Neuron (in vitro differentiated cells): ENCODE measurements at regions not wholly inside any gene's neighbourhood (a gene's known extent, or its start where the extent isn't known, plus 50 kb on each side); places are given as distances from the start of the nearest gene placed in this dataset.

Source experiments
- H2AFZ ChIP-seq: one replicate; pipeline ENCODE4 v1.6.1; 2013; ENCODE audit warnings: low read depth, mild to moderate bottlenecking, inconsistent platforms, low read length, moderate library complexity
- H3K27me3 ChIP-seq: one replicate; pipeline ENCODE4 v1.6.1; 2013; ENCODE audit warnings: low read length; ENCODE audit not compliant: insufficient read depth
- H3K36me3 ChIP-seq: one replicate; pipeline ENCODE4 v1.6.1; 2013; ENCODE audit warnings: low read length; ENCODE audit not compliant: insufficient read depth
- H3K4me1 ChIP-seq: one replicate; pipeline ENCODE4 v1.6.1; 2013; ENCODE audit warnings: low read length; ENCODE audit not compliant: insufficient read depth
- H3K4me3 ChIP-seq: 2 replicates; pipeline ENCODE4 v1.5.1; 2013; ENCODE audit warnings: mild to moderate bottlenecking, low read length, moderate library complexity
- H3K9me3 ChIP-seq: one replicate; pipeline ENCODE4 v1.6.1; 2013; ENCODE audit warnings: low read length

DNA sequence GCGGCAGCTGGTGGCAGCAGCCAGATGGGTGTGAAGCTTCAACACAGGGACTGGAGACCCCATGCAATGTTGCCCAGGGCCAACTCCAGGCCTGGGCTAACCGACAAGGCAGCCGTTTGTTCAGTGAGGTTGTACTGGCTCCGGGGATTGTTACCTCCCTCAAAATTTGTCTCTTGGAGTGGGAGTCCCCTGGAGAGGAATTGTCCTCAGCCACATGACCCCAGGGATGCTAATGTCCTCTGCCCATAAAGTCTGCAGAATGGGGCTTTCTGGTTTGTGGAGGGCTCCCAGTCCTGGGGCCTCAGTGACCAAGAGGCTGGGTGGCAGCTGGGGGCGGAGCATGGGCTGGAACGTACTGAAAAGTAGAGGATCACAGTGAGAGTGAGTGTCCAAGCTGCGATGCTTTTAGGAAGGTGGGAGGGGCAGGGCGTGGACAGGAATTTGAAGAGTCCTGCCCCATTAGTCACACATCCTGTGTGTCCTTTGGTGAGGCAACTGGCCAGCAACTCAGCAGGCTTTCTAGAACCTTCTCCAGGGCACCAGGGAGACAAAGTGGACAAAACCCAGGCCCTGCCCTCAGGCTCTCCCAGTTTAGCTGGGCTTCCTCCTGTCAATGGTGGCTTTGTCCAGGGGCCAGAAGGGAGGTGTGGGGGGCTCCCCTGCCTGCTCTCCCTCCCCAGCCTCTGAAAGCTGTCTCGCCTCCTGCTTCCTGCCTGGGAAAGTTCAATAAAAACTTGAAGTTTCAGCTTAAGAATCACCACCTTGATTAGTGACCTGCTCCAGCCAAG lies 114.0 kb downstream of the NSG2 start:
- Histone ChIP-seq H3K4me3 (no peak overlapping the region), H3K4me1 (no peaks in the 10 kb centered on the region), H2AFZ (no peak overlapping the region), H3K9me3 (no peaks in the 10 kb centered on the region), H3K27me3 (no peaks in the 10 kb centered on the region), H3K36me3 (no peaks in the 10 kb centered on the region)

DNA sequence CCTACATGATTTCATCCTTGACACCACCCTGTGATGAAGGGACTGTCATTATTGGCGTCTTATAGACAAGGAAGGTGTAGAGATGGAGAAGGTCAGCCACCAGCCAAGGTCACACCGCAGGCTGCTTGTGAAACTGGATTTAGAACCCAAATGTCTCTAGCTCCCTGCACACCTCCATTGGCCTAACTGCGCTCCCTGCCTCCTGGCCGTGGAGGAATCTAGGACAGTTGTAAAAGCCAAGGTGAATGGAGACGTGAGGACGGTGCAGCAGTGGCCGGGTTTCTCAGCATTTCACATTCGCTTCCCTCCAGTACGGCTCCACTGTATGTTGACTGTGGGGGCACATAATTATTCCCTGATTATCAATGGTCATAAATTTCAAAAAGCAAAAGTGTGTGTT lies 119.9 kb downstream of the NSG2 start:
- no peaks in the 10 kb centered on the region for H3K4me1 ChIP-seq
- H3K9me3 ChIP-seq, result no peaks in the 10 kb centered on the region
- no peak overlapping the region for H3K4me3 ChIP-seq
- no peaks in the 10 kb centered on the region for H3K36me3 ChIP-seq
- H2AFZ ChIP-seq, result no peak overlapping the region
- no peaks in the 10 kb centered on the region for H3K27me3 ChIP-seq

DNA sequence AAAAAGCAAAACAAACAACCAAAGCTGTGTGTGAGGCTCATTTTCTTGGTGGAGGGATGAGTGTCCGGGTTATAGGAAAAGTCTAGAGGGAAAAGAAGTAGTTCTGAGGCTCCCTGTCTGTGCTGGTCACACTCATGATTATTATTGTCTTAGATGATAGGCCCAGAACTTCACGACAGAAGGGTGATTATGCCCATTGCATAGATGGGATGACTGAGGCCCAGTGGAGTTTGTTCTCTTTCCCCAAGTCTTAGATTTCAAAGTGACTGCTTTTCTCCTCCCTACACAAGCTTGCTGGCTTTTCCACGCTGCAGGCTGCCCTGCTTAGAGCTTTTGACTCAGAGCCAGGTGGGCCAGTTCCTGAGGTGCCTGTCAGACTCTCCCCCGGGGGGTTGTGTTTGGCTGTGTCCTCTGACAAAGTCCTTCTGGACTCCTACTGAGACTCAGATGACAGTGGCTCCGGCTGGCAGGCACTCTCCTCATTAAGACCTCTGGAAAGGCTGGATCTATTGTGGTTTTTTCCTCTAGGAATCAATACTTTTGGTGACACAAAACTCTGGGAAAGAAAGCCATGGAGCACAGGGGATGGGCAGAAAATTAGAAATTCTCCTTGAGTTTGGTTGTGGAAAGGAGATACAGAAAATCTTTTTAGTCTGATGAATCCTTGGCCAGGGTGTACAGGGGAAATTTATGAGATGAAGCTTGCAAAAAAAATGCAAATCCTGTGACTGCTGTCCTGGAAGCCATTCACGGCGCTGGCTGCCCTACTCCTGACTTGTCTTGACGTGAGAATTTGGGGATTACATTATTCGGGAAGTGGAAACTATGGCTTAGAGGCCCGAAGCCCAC lies 120.9 kb downstream of the NSG2 start:
- no peaks in the 10 kb centered on the region for H3K27me3 ChIP-seq
- no peak overlapping the region for H2AFZ ChIP-seq
- H3K9me3 ChIP-seq, result no peaks in the 10 kb centered on the region
- no peak overlapping the region for H3K4me3 ChIP-seq
- H3K36me3 ChIP-seq, result no peaks in the 10 kb centered on the region
- peaks cover 4% of the 10 kb centered on the region for H3K4me1 ChIP-seq

DNA sequence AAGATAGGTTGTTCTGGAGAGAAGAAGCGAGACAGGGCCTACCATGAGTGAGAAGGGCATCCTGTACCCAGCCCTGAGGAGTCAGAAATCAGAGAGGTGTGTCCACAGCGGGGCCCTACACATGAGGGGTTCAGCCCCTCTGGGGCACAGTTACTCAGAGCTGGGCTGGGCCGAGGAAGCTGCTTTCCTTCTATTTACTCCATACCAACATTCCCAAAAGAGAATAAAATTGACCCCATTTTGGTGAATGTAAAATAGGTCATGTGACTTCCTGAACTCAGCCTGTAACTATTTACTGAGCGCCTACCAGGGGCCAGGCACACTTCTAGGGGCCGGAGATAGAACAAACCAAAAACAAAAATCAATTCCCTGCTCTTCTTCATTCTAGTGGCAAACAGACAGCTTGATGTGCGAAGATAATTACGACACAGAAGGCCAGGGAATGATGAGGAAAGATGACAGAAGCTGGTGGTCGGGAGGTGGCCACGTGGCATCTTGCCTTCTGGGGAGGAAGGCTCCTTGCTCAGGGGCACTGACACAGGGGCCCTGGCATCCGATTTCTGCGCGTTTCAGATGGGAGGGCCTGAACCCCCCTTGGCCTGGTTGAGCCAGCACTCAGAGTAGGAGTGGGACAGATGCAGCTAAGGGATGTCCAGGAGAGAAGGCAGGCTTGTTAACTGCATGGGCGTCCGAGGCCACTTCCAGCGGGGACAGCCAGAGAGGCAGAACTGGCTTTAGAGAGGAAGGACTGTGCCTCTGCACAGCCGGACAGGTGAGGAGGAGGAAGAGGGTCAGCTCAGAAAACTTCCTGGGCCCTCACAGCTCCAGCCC lies 121.8 kb downstream of the NSG2 start:
- no peak overlapping the region for H3K4me3 ChIP-seq
- no peaks in the 10 kb centered on the region for H3K36me3 ChIP-seq
- H3K4me1 ChIP-seq, result peaks cover 12% of the 10 kb centered on the region
- no peaks in the 10 kb centered on the region for H3K9me3 ChIP-seq
- no peak overlapping the region for H2AFZ ChIP-seq
- no peaks in the 10 kb centered on the region for H3K27me3 ChIP-seq

DNA sequence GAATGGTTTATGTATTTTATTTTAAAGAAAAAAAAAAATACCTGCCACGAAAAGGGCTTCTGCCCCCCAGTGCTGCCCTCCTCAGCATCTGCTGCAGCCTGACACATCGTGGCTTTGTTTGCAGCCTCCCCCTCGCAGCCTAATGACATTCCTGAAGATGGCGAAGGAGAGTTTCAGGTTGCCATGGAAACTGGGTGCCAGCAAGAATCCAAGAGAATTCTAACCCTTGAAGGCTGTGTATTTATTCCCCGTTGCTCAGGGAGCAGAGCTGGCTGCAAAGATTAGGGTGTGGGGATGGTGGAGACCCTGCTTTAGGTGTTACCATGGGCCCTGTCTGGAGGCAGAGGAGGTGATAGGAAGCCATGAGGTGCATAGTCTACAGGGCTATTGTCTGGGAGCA lies 126.6 kb downstream of the NSG2 start:
- peaks cover 18% of the 10 kb centered on the region for H3K4me1 ChIP-seq
- H3K9me3 ChIP-seq, result no peaks in the 10 kb centered on the region
- H3K27me3 ChIP-seq, result no peaks in the 10 kb centered on the region
- no peak overlapping the region for H3K4me3 ChIP-seq
- no peaks in the 10 kb centered on the region for H3K36me3 ChIP-seq
- H2AFZ ChIP-seq, result no peak overlapping the region

DNA sequence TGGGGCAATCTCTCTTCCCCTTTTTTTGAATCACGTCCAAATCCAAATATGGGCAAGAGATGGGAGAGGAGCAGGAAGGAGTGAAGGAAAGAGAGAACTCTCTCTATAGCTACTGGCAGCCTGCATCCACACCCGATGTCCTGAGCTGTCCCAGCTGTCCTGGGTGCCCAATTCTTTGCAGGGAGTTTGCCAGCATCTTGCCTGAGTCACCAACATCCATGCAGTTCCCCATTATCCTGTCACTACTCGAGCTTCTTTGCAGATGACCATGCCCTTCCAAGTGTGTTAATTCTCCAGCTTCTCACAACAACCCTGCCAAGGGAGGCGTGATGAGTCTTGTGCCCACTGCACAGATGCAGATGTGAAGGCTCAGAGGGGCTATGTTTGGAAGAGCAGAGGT lies 127.1 kb downstream of the NSG2 start:
- Histone ChIP-seq H2AFZ (no peak overlapping the region), H3K27me3 (no peaks in the 10 kb centered on the region), H3K4me1 (peaks cover 18% of the 10 kb centered on the region), H3K9me3 (no peaks in the 10 kb centered on the region), H3K36me3 (no peaks in the 10 kb centered on the region), H3K4me3 (no peak overlapping the region)

DNA sequence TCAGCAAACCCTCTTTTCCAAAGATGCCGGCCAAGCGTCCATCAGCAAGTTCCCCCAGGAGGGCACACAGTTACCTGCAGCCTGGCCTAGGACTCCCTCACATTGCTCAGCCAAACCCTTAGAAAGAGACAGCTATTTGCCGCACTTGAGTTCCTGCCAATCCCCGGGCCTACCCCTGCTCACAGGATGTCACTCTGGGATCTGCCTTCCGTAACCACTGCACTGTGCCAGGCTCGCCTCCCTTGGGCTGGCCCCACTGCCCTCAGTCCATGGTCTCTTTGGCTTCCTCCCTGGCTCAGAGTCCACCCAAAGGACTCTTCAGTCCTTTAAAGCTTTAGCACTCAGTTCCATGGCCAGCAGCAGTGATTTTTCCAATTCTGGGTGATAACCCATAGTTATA lies 128.3 kb downstream of the NSG2 start:
- no peaks in the 10 kb centered on the region for H3K27me3 ChIP-seq
- H3K4me1 ChIP-seq, result peaks cover 18% of the 10 kb centered on the region
- no peak overlapping the region for H2AFZ ChIP-seq
- H3K36me3 ChIP-seq, result no peaks in the 10 kb centered on the region
- H3K9me3 ChIP-seq, result no peaks in the 10 kb centered on the region
- H3K4me3 ChIP-seq, result no peak overlapping the region

DNA sequence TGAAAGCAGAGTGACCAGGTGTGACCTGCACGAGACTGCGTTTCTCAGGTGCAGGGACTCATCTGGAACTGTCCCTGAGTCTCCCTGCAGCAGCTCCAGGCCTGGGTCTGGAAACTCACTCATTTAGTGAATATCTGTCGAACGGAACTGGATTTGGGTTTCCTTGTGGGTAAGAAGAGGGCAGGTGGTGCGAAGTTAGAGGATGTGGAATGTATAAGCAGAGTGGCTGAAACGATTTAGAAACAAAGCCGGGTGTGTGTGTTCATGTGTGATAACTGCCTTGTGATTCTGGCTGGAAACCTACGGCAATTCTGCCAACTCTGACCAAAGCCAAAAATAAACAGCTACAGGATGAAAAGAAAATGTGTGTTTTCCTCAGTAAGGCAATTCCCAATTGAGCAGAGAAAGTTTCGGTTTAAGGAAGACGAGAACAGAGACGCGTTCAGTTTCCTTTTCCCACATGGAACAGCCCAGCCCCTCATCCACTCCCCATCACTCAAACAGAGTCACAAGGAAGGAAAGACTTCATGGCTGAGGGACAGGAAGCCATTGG lies 130.3 kb downstream of the NSG2 start:
- Histone ChIP-seq H3K4me1 (peaks cover 18% of the 10 kb centered on the region), H3K36me3 (no peaks in the 10 kb centered on the region), H3K4me3 (no peak overlapping the region), H3K27me3 (no peaks in the 10 kb centered on the region), H2AFZ (no peak overlapping the region), H3K9me3 (no peaks in the 10 kb centered on the region)

DNA sequence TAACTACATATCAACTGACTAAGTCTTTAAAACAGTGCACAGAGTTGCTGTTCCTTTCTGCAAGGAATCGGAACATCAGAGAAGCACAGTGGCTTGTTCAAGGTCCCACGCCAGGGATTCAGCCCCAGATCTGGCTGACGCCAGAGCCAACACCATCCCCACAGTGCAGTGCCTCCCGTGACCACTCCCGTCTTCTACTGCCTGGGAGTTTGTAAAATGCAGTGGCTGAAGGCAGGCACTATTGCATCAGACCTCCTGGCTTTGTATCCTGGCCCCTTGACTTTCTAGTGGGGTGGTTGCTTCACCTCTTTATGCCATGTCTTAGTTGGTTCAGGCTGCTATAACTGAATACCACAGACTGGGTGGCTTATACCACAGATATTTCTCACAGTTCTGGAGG lies 131.0 kb downstream of the NSG2 start:
- Histone ChIP-seq H2AFZ (no peak overlapping the region), H3K4me3 (no peak overlapping the region), H3K27me3 (no peaks in the 10 kb centered on the region), H3K4me1 (peaks cover 13% of the 10 kb centered on the region), H3K9me3 (no peaks in the 10 kb centered on the region), H3K36me3 (no peaks in the 10 kb centered on the region)

DNA sequence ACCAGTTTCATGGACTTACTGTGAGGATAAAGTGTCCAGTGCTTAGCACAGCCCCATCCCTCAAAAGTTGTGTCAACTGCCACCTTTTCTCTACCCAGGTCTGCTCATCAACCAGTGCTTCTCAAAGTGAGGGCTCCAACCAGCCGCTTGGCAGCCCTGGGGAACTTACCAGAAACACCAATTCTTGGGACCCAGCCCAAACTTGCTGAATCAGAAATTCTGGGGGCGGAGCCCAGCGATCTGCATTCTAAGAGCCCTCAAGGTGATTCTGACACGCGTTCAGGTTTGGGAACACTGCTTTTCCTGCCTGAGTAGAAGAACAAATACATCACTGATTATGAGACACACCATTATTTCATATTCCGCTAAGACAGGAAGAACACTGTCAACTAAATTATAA lies 132.0 kb downstream of the NSG2 start:
- no peak overlapping the region for H3K4me3 ChIP-seq
- no peaks in the 10 kb centered on the region for H3K27me3 ChIP-seq
- peaks cover 3% of the 10 kb centered on the region for H3K4me1 ChIP-seq
- H3K9me3 ChIP-seq, result no peaks in the 10 kb centered on the region
- no peaks in the 10 kb centered on the region for H3K36me3 ChIP-seq
- no peak overlapping the region for H2AFZ ChIP-seq

DNA sequence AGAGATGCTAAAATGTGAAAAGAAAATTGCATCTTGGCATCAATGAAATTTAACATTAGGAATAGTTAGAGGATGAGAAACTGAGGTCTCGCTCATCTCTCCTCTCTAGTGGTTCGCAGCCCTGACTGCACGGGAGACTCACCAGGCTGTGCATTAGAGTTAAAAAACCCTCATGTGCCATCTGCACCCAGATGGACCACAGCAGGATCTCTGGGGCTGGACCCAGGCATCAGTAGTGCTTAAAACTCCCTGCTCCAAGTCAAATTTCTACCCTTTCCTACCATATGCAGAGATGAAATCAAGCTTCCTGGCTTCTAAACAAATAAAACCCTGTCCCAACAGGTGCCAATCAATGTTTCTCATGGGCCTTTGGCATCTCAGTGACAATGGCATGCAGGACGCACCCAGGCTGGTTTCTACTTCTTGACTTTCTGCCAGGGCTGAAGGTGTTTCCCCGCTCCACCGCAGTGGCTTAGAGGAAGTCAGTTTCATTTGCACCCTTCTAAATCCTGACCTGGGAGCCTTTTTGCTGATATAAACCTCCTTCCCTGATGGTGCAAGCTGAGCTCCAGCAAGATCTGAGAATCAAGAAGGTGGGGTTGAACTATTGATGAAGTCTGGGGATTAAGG lies 132.6 kb downstream of the NSG2 start:
- Histone ChIP-seq H3K9me3 (no peaks in the 10 kb centered on the region), H2AFZ (no peak overlapping the region), H3K4me1 (no peaks in the 10 kb centered on the region), H3K27me3 (no peaks in the 10 kb centered on the region), H3K36me3 (no peaks in the 10 kb centered on the region), H3K4me3 (no peak overlapping the region)

DNA sequence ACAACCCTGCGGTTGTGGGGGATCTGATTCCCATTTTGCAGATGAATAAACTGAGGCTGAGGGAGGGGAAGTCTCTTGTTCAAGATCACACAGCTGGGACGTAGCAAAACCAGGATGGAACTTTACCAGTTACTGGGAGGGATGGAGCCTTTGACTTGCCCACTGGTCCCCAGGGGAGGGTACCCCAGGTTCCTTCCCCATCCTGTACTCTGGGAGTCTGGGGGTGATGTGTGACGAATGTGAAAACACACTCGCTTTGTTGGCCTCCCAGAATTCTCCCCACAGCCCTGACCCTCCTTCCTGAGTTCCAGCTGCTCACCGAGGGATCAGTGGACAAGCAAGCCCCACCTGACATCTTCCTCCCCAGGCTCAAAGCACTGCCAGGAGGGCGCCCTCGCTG lies 135.1 kb downstream of the NSG2 start:
- no peaks in the 10 kb centered on the region for H3K4me1 ChIP-seq
- no peak overlapping the region for H3K4me3 ChIP-seq
- H2AFZ ChIP-seq, result no peak overlapping the region
- no peaks in the 10 kb centered on the region for H3K36me3 ChIP-seq
- no peaks in the 10 kb centered on the region for H3K9me3 ChIP-seq
- no peaks in the 10 kb centered on the region for H3K27me3 ChIP-seq
